Astrocyte (in vitro differentiated cells and primary cell): ENCODE measurements at regions not wholly inside any gene's neighbourhood (a gene's known extent, or its start where the extent isn't known, plus 50 kb on each side); places are given as distances from the start of the nearest gene placed in this dataset.

Experiments used
- DNase-seq: peaks from one replicate; pipeline ENCODE4 v3.0.0-alpha.2; 2010; ENCODE audit warnings: low read depth
- FAIRE-seq: peaks from 2 replicates; lab custom pipeline; 2011; peaks lifted over from hg19 to GRCh38; lab: Jason Lieb, UNC
- H2AFZ ChIP-seq: 2 replicates; pipeline ENCODE4 v1.6.0; 2012; ENCODE audit warnings: low read depth, low read length, inconsistent platforms
- H3K27ac ChIP-seq: 2 replicates; pipeline ENCODE4 v1.5.1; 2011; ENCODE audit warnings: low read depth, low read length, inconsistent platforms
- H3K27me3 ChIP-seq: 2 replicates; pipeline ENCODE4 v1.6.0; 2011; ENCODE audit warnings: low read length, inconsistent platforms; ENCODE audit not compliant: insufficient read depth
- H3K36me3 ChIP-seq: 2 replicates; pipeline ENCODE4 v1.5.1; 2011; ENCODE audit warnings: low read length, inconsistent platforms; ENCODE audit not compliant: insufficient read depth
- H3K4me1 ChIP-seq: 2 replicates; pipeline ENCODE4 v1.5.1; 2011; ENCODE audit warnings: low read length, inconsistent platforms; ENCODE audit not compliant: insufficient read depth
- H3K4me2 ChIP-seq: 2 replicates; pipeline ENCODE4 v1.6.0; 2012; ENCODE audit warnings: low read length, inconsistent platforms
- H3K4me3 ChIP-seq: 2 replicates; pipeline ENCODE4 v1.5.1; 2011; ENCODE audit warnings: low read depth, mild to moderate bottlenecking, low read length, inconsistent platforms; ENCODE audit not compliant: insufficient read depth
- H3K79me2 ChIP-seq: 2 replicates; pipeline ENCODE4 v1.6.0; 2012; ENCODE audit warnings: mild to moderate bottlenecking, low read length, inconsistent platforms; ENCODE audit not compliant: insufficient read depth
- H3K9ac ChIP-seq: 2 replicates; pipeline ENCODE4 v1.6.0; 2012; ENCODE audit warnings: mild to moderate bottlenecking, low read length, inconsistent platforms
- H3K9me3 ChIP-seq: 2 replicates; pipeline ENCODE4 v1.5.1; 2012; ENCODE audit warnings: low read depth, mild to moderate bottlenecking, low read length, inconsistent platforms; ENCODE audit not compliant: insufficient read depth
- H4K20me1 ChIP-seq: 2 replicates; pipeline ENCODE4 v1.6.0; 2012; ENCODE audit warnings: low read length, inconsistent platforms; ENCODE audit not compliant: insufficient read depth
- H3K27ac Mint-ChIP-seq: one replicate; pipeline ENCODE4 v1.8.0; 2021; ENCODE audit warnings: mild to moderate bottlenecking, mixed read lengths; ENCODE audit not compliant: unreplicated experiment
- H3K27me3 Mint-ChIP-seq: one replicate; pipeline ENCODE4 v1.8.0; 2021; ENCODE audit warnings: low read depth, mixed read lengths; ENCODE audit not compliant: unreplicated experiment
- H3K36me3 Mint-ChIP-seq: one replicate; pipeline ENCODE4 v1.8.0; 2021; ENCODE audit warnings: low read depth, mixed read lengths; ENCODE audit not compliant: unreplicated experiment
- H3K4me1 Mint-ChIP-seq: one replicate; pipeline ENCODE4 v1.8.0; 2021; ENCODE audit warnings: low read depth, mixed read lengths; ENCODE audit not compliant: unreplicated experiment
- H3K4me3 Mint-ChIP-seq: one replicate; pipeline ENCODE4 v1.8.0; 2021; ENCODE audit warnings: mild to moderate bottlenecking, moderate library complexity, mixed read lengths; ENCODE audit not compliant: unreplicated experiment
- H3K9me3 Mint-ChIP-seq: one replicate; pipeline ENCODE4 v1.8.0; 2021; ENCODE audit warnings: mild to moderate bottlenecking, mixed read lengths; ENCODE audit not compliant: unreplicated experiment
- EZH2 ChIP-seq: IDR thresholded peaks from 2 replicates; pipeline ENCODE4 v1.6.1; 2012; ENCODE audit warnings: mild to moderate bottlenecking, low read length, inconsistent platforms; ENCODE audit not compliant: insufficient read depth
- TF ChIP-seq, protein P1 (sequence below): IDR thresholded peaks from 2 replicates; pipeline ENCODE4 v1.5.1; 2011; ENCODE audit warnings: low read depth, mild to moderate bottlenecking, inconsistent platforms, low read length, moderate library complexity; ENCODE audit not compliant: insufficient read depth

DNA sequence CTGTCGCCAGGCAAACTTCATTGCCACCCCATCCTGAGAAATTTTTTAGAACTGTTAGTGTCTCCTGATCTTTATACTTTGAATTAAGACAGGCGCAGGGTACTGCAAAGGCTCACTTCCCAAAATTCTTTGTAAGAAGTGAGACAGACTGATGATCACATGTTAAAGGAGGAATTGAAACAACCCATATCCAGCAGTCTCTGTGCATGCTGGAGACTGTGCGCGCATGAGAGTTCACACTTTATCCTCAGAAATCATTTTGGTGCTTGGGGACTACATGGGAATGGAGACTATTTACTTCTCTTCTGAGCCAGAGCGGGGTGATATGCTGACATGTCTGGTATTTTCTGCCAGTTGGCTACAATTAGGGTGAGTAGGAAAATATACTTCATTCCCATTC is 91.2 kb downstream of the ZNF474 start:
- no peak overlapping the region for H3K27ac Mint-ChIP-seq
- no peak overlapping the region for H3K9ac ChIP-seq
- no peaks in the 10 kb centered on the region for H4K20me1 ChIP-seq
- H3K4me1 Mint-ChIP-seq = no peaks in the 10 kb centered on the region
- no peak overlapping the region for H3K4me2 ChIP-seq
- H3K9me3 Mint-ChIP-seq = no peaks in the 10 kb centered on the region
- no peak overlapping the region for H3K27ac ChIP-seq
- H3K79me2 ChIP-seq = no peaks in the 10 kb centered on the region
- H3K36me3 ChIP-seq = no peaks in the 10 kb centered on the region
- no peak overlapping the region for H3K4me3 Mint-ChIP-seq
- H3K27me3 Mint-ChIP-seq = no peaks in the 10 kb centered on the region
- FAIRE-seq (no peak), DNase-seq (no peak)
- H3K36me3 Mint-ChIP-seq = no peaks in the 10 kb centered on the region
- no peaks in the 10 kb centered on the region for H3K9me3 ChIP-seq
- H3K27me3 ChIP-seq = no peaks in the 10 kb centered on the region
- H2AFZ ChIP-seq = no peak overlapping the region
- no peaks in the 10 kb centered on the region for H3K4me1 ChIP-seq
- no peak for TF ChIP-seq EZH2
- TF ChIP-seq, protein P1, sequence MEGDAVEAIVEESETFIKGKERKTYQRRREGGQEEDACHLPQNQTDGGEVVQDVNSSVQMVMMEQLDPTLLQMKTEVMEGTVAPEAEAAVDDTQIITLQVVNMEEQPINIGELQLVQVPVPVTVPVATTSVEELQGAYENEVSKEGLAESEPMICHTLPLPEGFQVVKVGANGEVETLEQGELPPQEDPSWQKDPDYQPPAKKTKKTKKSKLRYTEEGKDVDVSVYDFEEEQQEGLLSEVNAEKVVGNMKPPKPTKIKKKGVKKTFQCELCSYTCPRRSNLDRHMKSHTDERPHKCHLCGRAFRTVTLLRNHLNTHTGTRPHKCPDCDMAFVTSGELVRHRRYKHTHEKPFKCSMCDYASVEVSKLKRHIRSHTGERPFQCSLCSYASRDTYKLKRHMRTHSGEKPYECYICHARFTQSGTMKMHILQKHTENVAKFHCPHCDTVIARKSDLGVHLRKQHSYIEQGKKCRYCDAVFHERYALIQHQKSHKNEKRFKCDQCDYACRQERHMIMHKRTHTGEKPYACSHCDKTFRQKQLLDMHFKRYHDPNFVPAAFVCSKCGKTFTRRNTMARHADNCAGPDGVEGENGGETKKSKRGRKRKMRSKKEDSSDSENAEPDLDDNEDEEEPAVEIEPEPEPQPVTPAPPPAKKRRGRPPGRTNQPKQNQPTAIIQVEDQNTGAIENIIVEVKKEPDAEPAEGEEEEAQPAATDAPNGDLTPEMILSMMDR = no peak
- no peak overlapping the region for H3K4me3 ChIP-seq

DNA sequence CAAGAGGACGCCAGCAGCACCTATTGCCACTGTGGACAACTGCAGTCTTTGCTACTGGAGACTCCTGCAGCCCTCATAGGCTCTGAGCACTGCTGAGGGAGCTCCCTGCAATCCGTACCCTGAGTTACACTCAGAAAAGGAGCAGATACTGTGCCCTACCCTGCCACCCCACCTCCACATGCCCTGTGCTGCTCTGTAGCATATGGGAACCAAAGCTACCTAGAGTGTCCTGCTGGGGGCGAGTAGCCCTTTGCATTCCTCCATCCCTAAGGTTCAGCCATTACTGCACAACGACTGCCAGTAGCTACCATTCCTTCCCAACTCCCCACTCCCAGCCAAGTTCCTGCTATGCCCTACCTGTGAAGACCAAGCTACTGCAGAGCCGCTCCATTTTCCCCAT is 90.2 kb upstream of the SNCAIP start:
- Mint-ChIP-seq H3K4me1 (no peaks in the 10 kb centered on the region), H3K36me3 (no peaks in the 10 kb centered on the region), H3K27me3 (no peaks in the 10 kb centered on the region), H3K27ac (no peak overlapping the region), H3K4me3 (no peak overlapping the region), H3K9me3 (no peaks in the 10 kb centered on the region)
- TF ChIP-seq EZH2 = no peak
- TF ChIP-seq, protein P1 = no peak
- Histone ChIP-seq H3K4me1 (no peaks in the 10 kb centered on the region), H3K4me2 (no peak overlapping the region), H2AFZ (no peak overlapping the region), H3K79me2 (no peaks in the 10 kb centered on the region), H3K27me3 (no peaks in the 10 kb centered on the region), H3K9ac (no peak overlapping the region), H3K4me3 (no peak overlapping the region), H3K27ac (no peak overlapping the region), H3K9me3 (no peaks in the 10 kb centered on the region), H4K20me1 (no peaks in the 10 kb centered on the region), H3K36me3 (no peaks in the 10 kb centered on the region)
- DNase-seq = no peak
- FAIRE-seq = no peak

DNA sequence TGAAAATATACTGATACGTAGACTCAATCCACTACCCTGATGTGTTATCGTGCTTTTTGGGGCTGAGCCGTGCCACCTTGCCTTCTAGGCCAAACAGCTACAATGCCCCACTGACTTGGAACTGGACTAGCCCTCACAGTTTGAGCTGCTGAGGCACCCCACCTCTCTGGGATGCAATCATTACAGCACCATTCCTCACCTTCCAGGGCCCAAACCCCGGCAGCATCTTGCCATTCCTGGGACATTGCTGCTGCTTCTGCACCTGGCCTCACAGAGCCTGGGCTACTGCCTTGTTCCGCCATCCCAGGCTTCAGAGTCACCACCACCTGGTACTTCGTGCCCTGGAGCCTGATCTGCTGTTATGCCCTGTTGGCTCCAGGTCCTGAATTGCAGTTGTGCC is 89.5 kb upstream of the SNCAIP start:
- TF ChIP-seq, protein P1 = no peak
- no peak for TF ChIP-seq EZH2
- no peaks in the 10 kb centered on the region for H3K36me3 Mint-ChIP-seq
- H3K27ac Mint-ChIP-seq = no peak overlapping the region
- Histone ChIP-seq H3K27ac (no peak overlapping the region), H4K20me1 (no peaks in the 10 kb centered on the region), H3K4me2 (no peak overlapping the region), H3K9me3 (no peaks in the 10 kb centered on the region), H3K4me1 (no peaks in the 10 kb centered on the region), H3K79me2 (no peaks in the 10 kb centered on the region), H3K9ac (no peak overlapping the region), H3K36me3 (no peaks in the 10 kb centered on the region), H3K4me3 (no peak overlapping the region), H2AFZ (no peak overlapping the region), H3K27me3 (no peaks in the 10 kb centered on the region)
- H3K9me3 Mint-ChIP-seq = no peaks in the 10 kb centered on the region
- DNase-seq = no peak
- no peaks in the 10 kb centered on the region for H3K4me1 Mint-ChIP-seq
- no peak for FAIRE-seq
- no peak overlapping the region for H3K4me3 Mint-ChIP-seq
- no peaks in the 10 kb centered on the region for H3K27me3 Mint-ChIP-seq
